DND-41 (cell line): ENCODE measurements at regions not wholly inside any gene's neighbourhood (a gene's known extent, or its start where the extent isn't known, plus 50 kb on each side); places are given as distances from the start of the nearest gene placed in this dataset.

Experiments used
- ATAC-seq: fragments of 200-7000 bp; cut with Tn5 transposase; 3 replicates; pipeline ENCODE4 v1.9.1; 2021; ENCODE audit warnings: low read depth; ENCODE audit not compliant: insufficient read depth
- DNase-seq: peaks from one replicate; pipeline ENCODE4 v3.0.0-alpha.2; 2020
- H2AFZ ChIP-seq: 2 replicates; pipeline ENCODE4 v1.6.0; 2012; ENCODE audit warnings: low read depth, low read length
- H3K27ac ChIP-seq: 2 replicates; pipeline ENCODE4 v1.5.1; 2012; ENCODE audit warnings: low read length, inconsistent platforms
- H3K27me3 ChIP-seq: fragments of 200-600 bp; sonication (generic); 2 replicates; pipeline ENCODE4 v1.6.0; 2012; ENCODE audit warnings: low read length, mild to moderate bottlenecking, inconsistent platforms; ENCODE audit not compliant: insufficient read depth, poor library complexity
- H3K36me3 ChIP-seq: 2 replicates; pipeline ENCODE4 v1.5.1; 2012; ENCODE audit warnings: low read length, inconsistent platforms; ENCODE audit not compliant: insufficient read depth
- H3K4me1 ChIP-seq: 2 replicates; pipeline ENCODE4 v1.5.1; 2012; ENCODE audit warnings: mild to moderate bottlenecking, low read length; ENCODE audit not compliant: insufficient read depth
- H3K4me2 ChIP-seq: 2 replicates; pipeline ENCODE4 v1.6.0; 2012; ENCODE audit warnings: mild to moderate bottlenecking, moderate library complexity, low read length, inconsistent platforms; ENCODE audit not compliant: insufficient read depth
- H3K4me3 ChIP-seq, 2 experiments: fragments of 200-600 bp in 1 of 2; shearing (Covaris generic) in 1 of 2; 2 replicates each; pipeline ENCODE4 v1.5.1; 2012 to 2016; ENCODE audit warnings: inconsistent platforms in 2 of 2, low read length in 2 of 2, mild to moderate bottlenecking in 2 of 2, low read depth in 1 of 2, moderate library complexity in 1 of 2
- H3K79me2 ChIP-seq: 2 replicates; pipeline ENCODE4 v1.6.0; 2012; ENCODE audit warnings: low read length, inconsistent platforms; ENCODE audit not compliant: insufficient read depth
- H3K9ac ChIP-seq: 2 replicates; pipeline ENCODE4 v1.6.0; 2012; ENCODE audit warnings: low read depth, mild to moderate bottlenecking, inconsistent platforms, low read length, moderate library complexity
- H3K9me3 ChIP-seq: 2 replicates; pipeline ENCODE4 v1.5.1; 2012; ENCODE audit warnings: low read length, moderate library complexity, mild to moderate bottlenecking, inconsistent platforms; ENCODE audit not compliant: insufficient read depth, severe bottlenecking
- H4K20me1 ChIP-seq: 2 replicates; pipeline ENCODE4 v1.6.0; 2012; ENCODE audit warnings: low read length; ENCODE audit not compliant: insufficient read depth
- EZH2 ChIP-seq: IDR thresholded peaks from 3 replicates; pipeline ENCODE4 v1.6.1; 2012; ENCODE audit warnings: borderline replicate concordance, low read depth, mild to moderate bottlenecking, moderate library complexity, low read length, inconsistent platforms; ENCODE audit not compliant: severe bottlenecking
- TF ChIP-seq, protein P1 (sequence below): IDR thresholded peaks from 2 replicates; pipeline ENCODE4 v1.5.1; 2012; ENCODE audit warnings: borderline replicate concordance, low read length, moderate library complexity, mild to moderate bottlenecking; ENCODE audit not compliant: poor library complexity, severe bottlenecking; ENCODE audit errors: extremely low read depth

DNA sequence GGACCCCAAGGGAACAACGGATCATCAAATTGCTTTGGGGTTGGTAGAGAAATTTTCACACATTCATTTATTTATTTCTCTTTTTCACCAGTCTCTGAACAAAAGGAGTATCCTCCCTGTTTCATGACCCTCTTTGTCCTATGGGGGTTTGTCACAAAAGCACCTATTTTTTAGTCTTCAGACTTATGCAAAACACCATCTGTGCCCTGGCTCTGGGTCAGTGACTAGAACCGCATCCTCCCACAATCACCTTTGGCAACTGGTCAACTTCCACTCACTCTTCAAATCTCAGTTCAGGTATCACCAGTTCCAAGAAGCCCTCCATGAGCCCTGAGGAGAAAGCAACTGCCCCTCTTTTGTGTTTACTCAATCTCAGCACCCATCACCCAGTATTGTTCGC lies 395.7 kb downstream of the CDK5RAP2 start:
- no peak overlapping the region for H3K9ac ChIP-seq
- H4K20me1 ChIP-seq, result no peaks in the 10 kb centered on the region
- no peaks in the 10 kb centered on the region for H3K4me1 ChIP-seq
- H3K27me3 ChIP-seq, result no peaks in the 10 kb centered on the region
- no peaks in the 10 kb centered on the region for H3K79me2 ChIP-seq
- TF ChIP-seq, protein P1, sequence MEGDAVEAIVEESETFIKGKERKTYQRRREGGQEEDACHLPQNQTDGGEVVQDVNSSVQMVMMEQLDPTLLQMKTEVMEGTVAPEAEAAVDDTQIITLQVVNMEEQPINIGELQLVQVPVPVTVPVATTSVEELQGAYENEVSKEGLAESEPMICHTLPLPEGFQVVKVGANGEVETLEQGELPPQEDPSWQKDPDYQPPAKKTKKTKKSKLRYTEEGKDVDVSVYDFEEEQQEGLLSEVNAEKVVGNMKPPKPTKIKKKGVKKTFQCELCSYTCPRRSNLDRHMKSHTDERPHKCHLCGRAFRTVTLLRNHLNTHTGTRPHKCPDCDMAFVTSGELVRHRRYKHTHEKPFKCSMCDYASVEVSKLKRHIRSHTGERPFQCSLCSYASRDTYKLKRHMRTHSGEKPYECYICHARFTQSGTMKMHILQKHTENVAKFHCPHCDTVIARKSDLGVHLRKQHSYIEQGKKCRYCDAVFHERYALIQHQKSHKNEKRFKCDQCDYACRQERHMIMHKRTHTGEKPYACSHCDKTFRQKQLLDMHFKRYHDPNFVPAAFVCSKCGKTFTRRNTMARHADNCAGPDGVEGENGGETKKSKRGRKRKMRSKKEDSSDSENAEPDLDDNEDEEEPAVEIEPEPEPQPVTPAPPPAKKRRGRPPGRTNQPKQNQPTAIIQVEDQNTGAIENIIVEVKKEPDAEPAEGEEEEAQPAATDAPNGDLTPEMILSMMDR, result no peak
- TF ChIP-seq EZH2, result no peak
- no peak overlapping the region for H2AFZ ChIP-seq
- no peaks in the 10 kb centered on the region for H3K36me3 ChIP-seq
- DNase-seq, result no peak
- H3K9me3 ChIP-seq, result no peaks in the 10 kb centered on the region
- no peak overlapping the region for H3K27ac ChIP-seq
- H3K4me2 ChIP-seq, result no peak overlapping the region
- no peak overlapping the region for H3K4me3 ChIP-seq
- ATAC-seq, result no peak

DNA sequence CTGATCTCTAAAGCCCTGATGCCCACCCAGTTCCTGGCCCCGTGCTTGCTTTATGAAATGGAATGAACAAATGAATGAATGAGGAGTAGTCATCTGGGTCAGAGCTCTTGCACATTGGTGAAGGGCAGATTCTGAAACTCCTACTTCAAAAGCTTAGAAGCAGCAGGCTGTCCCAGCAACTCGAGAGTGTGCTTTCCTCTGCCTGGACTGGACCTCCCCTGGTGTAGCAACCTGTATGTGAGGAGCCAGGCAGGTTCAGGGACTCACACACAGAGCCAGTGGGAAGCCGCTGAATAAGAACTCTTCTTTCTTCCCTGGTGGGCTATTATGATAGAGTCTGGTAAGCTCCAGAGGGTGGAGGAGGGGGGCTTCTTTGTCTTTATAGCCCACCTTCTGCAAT lies 396.4 kb downstream of the CDK5RAP2 start:
- H3K4me2 ChIP-seq, result no peak overlapping the region
- no peak overlapping the region for H2AFZ ChIP-seq
- H3K36me3 ChIP-seq, result no peaks in the 10 kb centered on the region
- no peak overlapping the region for H3K9ac ChIP-seq
- no peaks in the 10 kb centered on the region for H3K79me2 ChIP-seq
- no peaks in the 10 kb centered on the region for H3K27me3 ChIP-seq
- no peak overlapping the region for H3K27ac ChIP-seq
- DNase-seq, result no peak
- no peaks in the 10 kb centered on the region for H4K20me1 ChIP-seq
- no peak for ATAC-seq
- TF ChIP-seq EZH2, result no peak
- TF ChIP-seq, protein P1, result no peak
- no peaks in the 10 kb centered on the region for H3K9me3 ChIP-seq
- no peaks in the 10 kb centered on the region for H3K4me1 ChIP-seq
- H3K4me3 ChIP-seq, result no peak overlapping the region

DNA sequence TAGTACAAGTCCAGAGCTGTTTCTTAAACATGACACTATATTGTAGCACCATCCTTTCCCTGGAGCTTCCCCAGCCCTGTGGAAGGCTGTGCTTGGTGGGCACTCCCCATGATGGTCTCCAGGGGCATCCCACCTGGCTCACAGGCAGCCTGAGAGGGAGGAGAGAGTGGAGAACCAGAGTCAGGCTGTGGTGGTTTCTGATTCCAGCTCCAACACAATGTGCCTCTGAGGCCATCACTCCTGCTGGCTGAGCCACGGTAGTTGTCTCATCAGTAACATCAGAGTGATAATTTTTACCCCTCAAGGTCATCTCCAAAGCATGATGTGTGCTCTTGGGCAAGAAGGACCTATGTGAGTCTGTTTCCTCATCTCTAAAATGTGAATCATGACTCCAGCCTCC lies 398.0 kb downstream of the CDK5RAP2 start:
- TF ChIP-seq, protein P1, result no peak
- TF ChIP-seq EZH2, result no peak
- Histone ChIP-seq H3K4me2 (no peak overlapping the region), H3K9ac (no peak overlapping the region), H3K36me3 (no peaks in the 10 kb centered on the region), H3K27me3 (no peaks in the 10 kb centered on the region), H4K20me1 (no peaks in the 10 kb centered on the region), H3K27ac (no peak overlapping the region), H3K4me3 (no peak overlapping the region), H2AFZ (no peak overlapping the region), H3K4me1 (no peaks in the 10 kb centered on the region), H3K9me3 (no peaks in the 10 kb centered on the region), H3K79me2 (no peaks in the 10 kb centered on the region)
- no peak for ATAC-seq
- no peak for DNase-seq

DNA sequence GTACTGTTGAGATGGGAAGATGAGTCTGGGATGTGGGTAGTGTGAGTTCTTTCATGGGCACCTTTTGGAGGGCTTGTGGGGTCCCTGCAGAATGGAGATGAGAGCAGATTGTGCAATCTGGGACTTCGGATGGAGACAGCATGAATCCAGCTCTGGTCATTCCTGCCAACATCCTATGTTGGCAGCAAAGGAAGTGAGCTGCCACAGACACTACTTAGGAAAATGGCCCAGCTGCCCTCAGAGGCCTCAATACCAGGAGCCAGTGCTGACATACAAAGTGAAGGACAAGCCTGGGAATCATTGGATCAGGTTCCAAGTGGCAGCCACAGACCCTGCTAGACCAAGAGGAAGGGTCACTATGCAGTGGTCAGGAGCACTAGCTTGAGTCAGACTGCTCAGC lies 402.8 kb downstream of the CDK5RAP2 start:
- DNase-seq (no peak), ATAC-seq (no peak)
- H3K9ac ChIP-seq, result no peak overlapping the region
- H2AFZ ChIP-seq, result no peak overlapping the region
- H3K9me3 ChIP-seq, result no peaks in the 10 kb centered on the region
- no peaks in the 10 kb centered on the region for H3K27me3 ChIP-seq
- no peak overlapping the region for H3K4me2 ChIP-seq
- H3K36me3 ChIP-seq, result no peaks in the 10 kb centered on the region
- H3K27ac ChIP-seq, result no peak overlapping the region
- no peak for TF ChIP-seq EZH2
- TF ChIP-seq, protein P1, result no peak
- H3K4me3 ChIP-seq, result no peak overlapping the region
- no peaks in the 10 kb centered on the region for H3K79me2 ChIP-seq
- H3K4me1 ChIP-seq, result no peaks in the 10 kb centered on the region
- H4K20me1 ChIP-seq, result no peaks in the 10 kb centered on the region
